HL-60 (cell line): ENCODE measurements at regions not wholly inside any gene's neighbourhood (a gene's known extent, or its start where the extent isn't known, plus 50 kb on each side); places are given as distances from the start of the nearest gene placed in this dataset.

Experiments
- POLR2AphosphoS5 ChIP-seq: IDR thresholded peaks from 2 replicates; pipeline ENCODE4 v1.6.1; 2012; ENCODE audit warnings: low read depth
- TF ChIP-seq, protein P1 (sequence below): IDR thresholded peaks from one replicate; pipeline ENCODE4 v1.5.1; 2011; ENCODE audit warnings: low read length, control low read depth, inconsistent platforms; ENCODE audit not compliant: insufficient read depth

DNA sequence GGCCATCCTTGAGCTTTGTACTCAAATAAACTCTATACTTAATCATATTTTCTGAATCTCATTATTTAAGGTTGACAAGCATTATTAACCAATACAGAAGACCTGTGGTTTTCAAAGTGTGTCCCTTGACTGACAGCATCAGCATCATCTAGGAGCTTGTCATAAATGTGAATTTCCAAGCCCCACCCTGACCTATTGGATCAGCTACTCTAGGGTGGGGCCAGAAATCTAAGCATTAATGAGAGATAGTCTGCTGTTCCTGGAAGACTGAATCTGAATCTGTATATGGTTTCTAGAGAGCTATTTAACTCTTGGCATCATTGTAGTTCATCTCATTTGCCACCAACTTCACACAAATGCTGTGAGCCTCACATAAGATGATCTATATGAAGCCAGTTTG lies 86.6 kb downstream of the CD8B2 start:
- TF ChIP-seq, protein P1, sequence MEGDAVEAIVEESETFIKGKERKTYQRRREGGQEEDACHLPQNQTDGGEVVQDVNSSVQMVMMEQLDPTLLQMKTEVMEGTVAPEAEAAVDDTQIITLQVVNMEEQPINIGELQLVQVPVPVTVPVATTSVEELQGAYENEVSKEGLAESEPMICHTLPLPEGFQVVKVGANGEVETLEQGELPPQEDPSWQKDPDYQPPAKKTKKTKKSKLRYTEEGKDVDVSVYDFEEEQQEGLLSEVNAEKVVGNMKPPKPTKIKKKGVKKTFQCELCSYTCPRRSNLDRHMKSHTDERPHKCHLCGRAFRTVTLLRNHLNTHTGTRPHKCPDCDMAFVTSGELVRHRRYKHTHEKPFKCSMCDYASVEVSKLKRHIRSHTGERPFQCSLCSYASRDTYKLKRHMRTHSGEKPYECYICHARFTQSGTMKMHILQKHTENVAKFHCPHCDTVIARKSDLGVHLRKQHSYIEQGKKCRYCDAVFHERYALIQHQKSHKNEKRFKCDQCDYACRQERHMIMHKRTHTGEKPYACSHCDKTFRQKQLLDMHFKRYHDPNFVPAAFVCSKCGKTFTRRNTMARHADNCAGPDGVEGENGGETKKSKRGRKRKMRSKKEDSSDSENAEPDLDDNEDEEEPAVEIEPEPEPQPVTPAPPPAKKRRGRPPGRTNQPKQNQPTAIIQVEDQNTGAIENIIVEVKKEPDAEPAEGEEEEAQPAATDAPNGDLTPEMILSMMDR = no peak
- no peak for TF ChIP-seq POLR2AphosphoS5
